HEK293T (cell line): ENCODE measurements at regions not wholly inside any gene's neighbourhood (a gene's known extent, or its start where the extent isn't known, plus 50 kb on each side); places are given as distances from the start of the nearest gene placed in this dataset.

ENCODE experiments used
- CTCF ChIA-PET: fragments of 350-600 bp; formaldehyde crosslinking; extraction: SDS; loops from one replicate; lab custom pipeline; 2021; ENCODE audit warnings: antibody characterized with exemption, inconsistent platforms; lab: Yijun Ruan, JAX
- POLR2A ChIA-PET: fragments of 350-600 bp; formaldehyde crosslinking; extraction: SDS; loops from one replicate; lab custom pipeline; 2020; ENCODE audit warnings: antibody characterized with exemption, inconsistent platforms; lab: Yijun Ruan, JAX
- DNase-seq: peaks from one replicate; pipeline ENCODE4 v3.0.0; 2012; ENCODE audit warnings: mixed read lengths; ENCODE audit errors: extremely low spot score
- ARNT ChIP-seq: fragments of 450-650 bp; IDR thresholded peaks from 2 replicates; pipeline ENCODE4 v1.6.1; 2017; ENCODE audit warnings: mild to moderate bottlenecking
- BHLHE40 ChIP-seq: fragments of 450-650 bp; IDR thresholded peaks from 2 replicates; pipeline ENCODE4 v1.6.1; 2016; ENCODE audit warnings: mild to moderate bottlenecking, moderate library complexity, borderline replicate concordance
- CTBP1 ChIP-seq: fragments of 450-650 bp; IDR thresholded peaks from 2 replicates; pipeline ENCODE4 v1.6.1; 2016; ENCODE audit warnings: borderline replicate concordance
- ELF4 ChIP-seq: fragments of 450-650 bp; IDR thresholded peaks from 2 replicates; pipeline ENCODE4 v1.6.1; 2017; ENCODE audit warnings: antibody characterized with exemption
- FOXA1 ChIP-seq: fragments of 450-650 bp; IDR thresholded peaks from 2 replicates; pipeline ENCODE4 v1.6.1; 2016; ENCODE audit warnings: mild to moderate bottlenecking
- FOXK2 ChIP-seq: fragments of 450-650 bp; IDR thresholded peaks from 2 replicates; pipeline ENCODE4 v1.6.1; 2016; ENCODE audit warnings: mild to moderate bottlenecking
- FOXM1 ChIP-seq: fragments of 450-650 bp; IDR thresholded peaks from 2 replicates; pipeline ENCODE4 v1.6.1; 2017; ENCODE audit warnings: mild to moderate bottlenecking, borderline replicate concordance
- HDGF ChIP-seq: fragments of 450-650 bp; IDR thresholded peaks from 2 replicates; pipeline ENCODE4 v1.6.1; 2017; ENCODE audit warnings: antibody characterized with exemption, borderline replicate concordance
- L3MBTL2 ChIP-seq: fragments of 450-650 bp; conservative IDR thresholded peaks from 2 replicates; pipeline ENCODE4 v1.6.1; 2016; ENCODE audit warnings: mild to moderate bottlenecking
- LEF1 ChIP-seq: fragments of 450-650 bp; IDR thresholded peaks from 2 replicates; pipeline ENCODE4 v1.6.1; 2017; ENCODE audit warnings: mild to moderate bottlenecking, borderline replicate concordance
- NFRKB ChIP-seq: fragments of 450-650 bp; IDR thresholded peaks from 2 replicates; pipeline ENCODE4 v1.6.1; 2016; ENCODE audit warnings: mild to moderate bottlenecking, moderate library complexity
- SP1 ChIP-seq: fragments of 450-650 bp; IDR thresholded peaks from 2 replicates; pipeline ENCODE4 v1.6.1; 2017
- SUZ12 ChIP-seq: fragments of 450-650 bp; IDR thresholded peaks from 2 replicates; pipeline ENCODE4 v1.6.1; 2016; ENCODE audit warnings: mild to moderate bottlenecking
- TARDBP ChIP-seq: fragments of 450-650 bp; IDR thresholded peaks from 2 replicates; pipeline ENCODE4 v1.6.1; 2016
- ZNF384 ChIP-seq: fragments of 450-650 bp; IDR thresholded peaks from 2 replicates; pipeline ENCODE4 v1.6.1; 2016
- TF ChIP-seq, protein P1 (sequence below): fragments of 450-650 bp; IDR thresholded peaks from 2 replicates; pipeline ENCODE4 v1.6.1; 2016

GRCh38 chr4:189126040-189126439 is 814.6 kb upstream of the FRG1 start:
- ChIA-PET POLR2A (no interaction called here), CTCF (no interaction called here)
- DNase-seq: no peak
- TF ChIP-seq FOXM1: no peak
- no peak for TF ChIP-seq SP1
- no peak for TF ChIP-seq NFRKB
- no peak for TF ChIP-seq LEF1
- TF ChIP-seq SUZ12: no peak
- TF ChIP-seq, protein P1, sequence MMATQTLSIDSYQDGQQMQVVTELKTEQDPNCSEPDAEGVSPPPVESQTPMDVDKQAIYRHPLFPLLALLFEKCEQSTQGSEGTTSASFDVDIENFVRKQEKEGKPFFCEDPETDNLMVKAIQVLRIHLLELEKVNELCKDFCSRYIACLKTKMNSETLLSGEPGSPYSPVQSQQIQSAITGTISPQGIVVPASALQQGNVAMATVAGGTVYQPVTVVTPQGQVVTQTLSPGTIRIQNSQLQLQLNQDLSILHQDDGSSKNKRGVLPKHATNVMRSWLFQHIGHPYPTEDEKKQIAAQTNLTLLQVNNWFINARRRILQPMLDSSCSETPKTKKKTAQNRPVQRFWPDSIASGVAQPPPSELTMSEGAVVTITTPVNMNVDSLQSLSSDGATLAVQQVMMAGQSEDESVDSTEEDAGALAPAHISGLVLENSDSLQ: no peak
- no peak for TF ChIP-seq FOXA1
- no peak for TF ChIP-seq ELF4
- no peak for TF ChIP-seq FOXK2
- no peak for TF ChIP-seq HDGF
- no peak for TF ChIP-seq TARDBP
- no peak for TF ChIP-seq CTBP1
- TF ChIP-seq L3MBTL2: no peak
- no peak for TF ChIP-seq ZNF384
- TF ChIP-seq BHLHE40: no peak
- TF ChIP-seq ARNT: no peak

DNA sequence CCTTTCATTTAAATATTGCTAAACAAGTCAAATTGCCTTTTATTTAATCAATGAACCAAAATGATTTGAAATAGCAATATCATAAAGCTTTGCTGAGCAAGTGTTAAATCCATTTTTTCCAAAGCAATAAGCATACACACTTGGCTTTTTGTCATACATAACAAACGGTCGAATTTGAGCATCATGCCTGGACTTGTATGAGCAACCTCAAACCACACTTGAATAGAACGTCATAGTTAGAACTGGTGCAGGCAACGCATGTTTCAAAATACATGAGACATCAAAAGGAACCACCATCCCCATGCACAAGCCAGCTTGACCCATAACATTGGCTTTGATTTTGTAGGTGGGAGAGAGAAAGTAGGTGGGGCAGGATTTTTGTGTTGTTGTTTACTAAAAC is 812.3 kb upstream of the FRG1 start:
- no peak for DNase-seq
- ChIA-PET POLR2A (no interaction called here), CTCF (no interaction called here)
- TF ChIP-seq SP1 (no peak), HDGF (no peak), FOXM1 (no peak), ELF4 (no peak), BHLHE40 (no peak), ZNF384 (no peak), CTBP1 (no peak), FOXA1 (no peak), LEF1 (no peak), FOXK2 (no peak), NFRKB (no peak), SUZ12 (no peak), TARDBP (no peak), L3MBTL2 (no peak), ARNT (no peak)
- TF ChIP-seq, protein P1: no peak

GRCh38 chr4:189129044-189129694 is 811.5 kb upstream of the FRG1 start:
- CTCF ChIA-PET: no interaction called here
- POLR2A ChIA-PET: no interaction called here
- TF ChIP-seq TARDBP: no peak
- no peak for TF ChIP-seq L3MBTL2
- no peak for TF ChIP-seq HDGF
- no peak for TF ChIP-seq FOXK2
- TF ChIP-seq, protein P1: no peak
- no peak for TF ChIP-seq LEF1
- no peak for TF ChIP-seq CTBP1
- DNase-seq: no peak

- POLR2A ChIA-PET: no interaction called here
- CTCF ChIA-PET: no interaction called here
- DNase-seq: no peak
- no peak for TF ChIP-seq TARDBP
- TF ChIP-seq SP1: no peak
- no peak for TF ChIP-seq CTBP1
- TF ChIP-seq ARNT: no peak
- TF ChIP-seq ZNF384: no peak
- TF ChIP-seq ELF4: no peak
- no peak for TF ChIP-seq HDGF
- no peak for TF ChIP-seq LEF1
These were observed 809.6 kb upstream of the FRG1 start for GRCh38 chr4:189131118-189131517.

DNA sequence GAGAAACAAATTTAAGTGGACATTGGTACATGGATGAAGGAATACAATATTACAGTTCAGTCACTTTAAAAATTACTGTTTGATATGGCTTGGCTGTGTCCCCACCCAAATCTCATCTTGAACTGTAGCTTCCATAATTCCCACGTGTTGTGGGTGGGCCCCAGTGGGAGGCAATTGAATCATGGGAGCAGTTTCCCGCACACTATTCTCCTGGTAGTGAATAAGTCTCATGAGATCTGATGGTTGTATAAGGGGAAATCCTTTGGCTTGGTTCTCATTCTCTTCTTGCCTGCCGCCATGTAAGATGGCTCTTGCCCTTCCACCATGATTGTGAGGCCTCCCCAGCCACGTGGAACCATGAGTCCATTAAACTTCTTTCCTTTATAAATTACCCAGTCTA is 804.2 kb upstream of the FRG1 start:
- TF ChIP-seq L3MBTL2 (no peak), ARNT (no peak), SUZ12 (no peak), HDGF (no peak), LEF1 (no peak), FOXK2 (no peak), ELF4 (no peak), BHLHE40 (no peak), FOXM1 (no peak), SP1 (no peak), ZNF384 (no peak), TARDBP (no peak), CTBP1 (no peak)
- TF ChIP-seq, protein P1: no peak
- ChIA-PET POLR2A (no interaction called here), CTCF (no interaction called here)
- no peak for DNase-seq
